ENCODE measurements at regions not wholly inside any gene's neighbourhood (a gene's known extent, or its start where the extent isn't known, plus 50 kb on each side); places are given as distances from the start of the nearest gene placed in this dataset.

- TF ChIP-seq POLR2A (IDR thresholded peaks at IDR 0.05) (no peak), CTCF (IDR thresholded peaks at IDR 0.05) (no peak)
Measured at GRCh38 chr6:144408161-144408560, 123.0 kb downstream of the UTRN start.

Measured in Peyer's patch (tissue), 4 donors.